ENCODE measurements at regions not wholly inside any gene's neighbourhood (a gene's known extent, or its start where the extent isn't known, plus 50 kb on each side); places are given as distances from the start of the nearest gene placed in this dataset.

- peaks cover 54% of the 10 kb centered on the region for H3K4me1 Mint-ChIP-seq (ENCODE audit: low read depth)
- peaks cover 0 to 3% of the 10 kb centered on the region in 2 donors for H3K9me3 Mint-ChIP-seq
- ATAC-seq (replicated peaks in 1 of 2) (no peak), DNase-seq (no peak)
- peaks cover 0 to 2% of the 10 kb centered on the region in 2 donors for H3K36me3 Mint-ChIP-seq (ENCODE audit: insufficient read depth in 2 of 2)
- H3K4me3 Mint-ChIP-seq, result no peak overlapping the region
- no peaks in the 10 kb centered on the region for H3K27me3 Mint-ChIP-seq (ENCODE audit: low read depth)
- no peak overlapping the region for H3K27ac Mint-ChIP-seq
These were observed 191.2 kb downstream of the BCAS1 start for GRCh38 chr20:53879048-53879684.

GRCh38 chr20:53878262-53879047 lies 191.9 kb downstream of the BCAS1 start:
- ATAC-seq (replicated peaks in 1 of 2) (no peak), DNase-seq (no peak)
- Mint-ChIP-seq H3K27ac (no peak overlapping the region), H3K4me3 (no peak overlapping the region), H3K36me3 (ENCODE audit: insufficient read depth in 2 of 2) (peaks cover 0 to 2% of the 10 kb centered on the region in 2 donors), H3K27me3 (ENCODE audit: low read depth) (no peaks in the 10 kb centered on the region), H3K4me1 (ENCODE audit: low read depth) (peaks cover 54% of the 10 kb centered on the region), H3K9me3 (peaks cover 0 to 3% of the 10 kb centered on the region in 2 donors)

GRCh38 chr20:53876956-53877355 lies 193.4 kb downstream of the BCAS1 start:
- H3K9me3 Mint-ChIP-seq, result no peaks in the 10 kb centered on the region
- no peak overlapping the region for H3K27ac Mint-ChIP-seq
- ATAC-seq (replicated peaks in 1 of 2), result no peak
- H3K4me1 Mint-ChIP-seq (ENCODE audit: low read depth), result peaks cover 54% of the 10 kb centered on the region
- no peaks in the 10 kb centered on the region for H3K36me3 Mint-ChIP-seq (ENCODE audit: insufficient read depth in 2 of 2)
- no peak overlapping the region for H3K4me3 Mint-ChIP-seq
- no peak for DNase-seq
- no peaks in the 10 kb centered on the region for H3K27me3 Mint-ChIP-seq (ENCODE audit: low read depth)

GRCh38 chr20:53876470-53876869 lies 193.9 kb downstream of the BCAS1 start:
- Mint-ChIP-seq H3K27ac (no peak overlapping the region), H3K36me3 (ENCODE audit: insufficient read depth in 2 of 2) (no peaks in the 10 kb centered on the region), H3K27me3 (ENCODE audit: low read depth) (no peaks in the 10 kb centered on the region), H3K4me3 (no peak overlapping the region), H3K9me3 (no peaks in the 10 kb centered on the region), H3K4me1 (ENCODE audit: low read depth) (peaks cover 54% of the 10 kb centered on the region)
- no peak for ATAC-seq (replicated peaks in 1 of 2)
- DNase-seq, result no peak

GRCh38 chr20:53875452-53875851 lies 194.9 kb downstream of the BCAS1 start:
- Mint-ChIP-seq H3K4me1 (ENCODE audit: low read depth) (peaks cover 55% of the 10 kb centered on the region), H3K27me3 (ENCODE audit: low read depth) (no peaks in the 10 kb centered on the region), H3K27ac (no peak overlapping the region), H3K36me3 (ENCODE audit: insufficient read depth in 2 of 2) (no peaks in the 10 kb centered on the region), H3K4me3 (no peak overlapping the region), H3K9me3 (no peaks in the 10 kb centered on the region)
- no peak for ATAC-seq (replicated peaks in 1 of 2)
- no peak for DNase-seq

- Mint-ChIP-seq H3K4me1 (ENCODE audit: low read depth) (peaks cover 57% of the 10 kb centered on the region), H3K9me3 (no peaks in the 10 kb centered on the region), H3K4me3 (no peak overlapping the region), H3K27me3 (ENCODE audit: low read depth) (no peaks in the 10 kb centered on the region), H3K27ac (no peak overlapping the region), H3K36me3 (ENCODE audit: insufficient read depth in 2 of 2) (no peaks in the 10 kb centered on the region)
- DNase-seq (no peak), ATAC-seq (replicated peaks in 1 of 2) (no peak)
These were observed 195.7 kb downstream of the BCAS1 start for GRCh38 chr20:53874706-53875105.

- Mint-ChIP-seq H3K27ac (no peak overlapping the region), H3K9me3 (no peaks in the 10 kb centered on the region), H3K4me1 (ENCODE audit: low read depth) (peaks cover 63% of the 10 kb centered on the region), H3K4me3 (no peak overlapping the region), H3K27me3 (ENCODE audit: low read depth) (no peaks in the 10 kb centered on the region), H3K36me3 (ENCODE audit: insufficient read depth in 2 of 2) (no peaks in the 10 kb centered on the region)
- no peak for DNase-seq
- ATAC-seq (replicated peaks in 1 of 2), result no peak
These were observed 196.3 kb downstream of the BCAS1 start for GRCh38 chr20:53874104-53874503.

- Mint-ChIP-seq H3K36me3 (ENCODE audit: insufficient read depth in 2 of 2) (no peaks in the 10 kb centered on the region), H3K27me3 (ENCODE audit: low read depth) (no peaks in the 10 kb centered on the region), H3K4me1 (ENCODE audit: low read depth) (peaks cover 62% of the 10 kb centered on the region), H3K9me3 (no peaks in the 10 kb centered on the region), H3K4me3 (peak overlapping the region; percentile 81 to 89), H3K27ac (peak overlapping the region; percentile 95)
- DNase-seq (no peak), ATAC-seq (replicated peaks in 1 of 2) (no peak)
These were observed 197.2 kb downstream of the BCAS1 start for GRCh38 chr20:53873230-53873604.

- peak; percentile 24 to 36 for ATAC-seq (replicated peaks in 1 of 2)
- no peaks in the 10 kb centered on the region for H3K9me3 Mint-ChIP-seq
- H3K4me1 Mint-ChIP-seq (ENCODE audit: low read depth), result peaks cover 62% of the 10 kb centered on the region
- H3K27ac Mint-ChIP-seq, result peak overlapping the region; percentile 95
- peak overlapping the region; percentile 81 to 89 for H3K4me3 Mint-ChIP-seq
- no peaks in the 10 kb centered on the region for H3K36me3 Mint-ChIP-seq (ENCODE audit: insufficient read depth in 2 of 2)
- DNase-seq, result peak; percentile 30 to 41
- no peaks in the 10 kb centered on the region for H3K27me3 Mint-ChIP-seq (ENCODE audit: low read depth)
These were observed 197.7 kb downstream of the BCAS1 start for GRCh38 chr20:53872561-53873229.

GRCh38 chr20:53872081-53872541 lies 198.3 kb downstream of the BCAS1 start:
- Mint-ChIP-seq H3K4me3 (peak overlapping the region; percentile 81 to 89), H3K27me3 (ENCODE audit: low read depth) (no peaks in the 10 kb centered on the region), H3K9me3 (no peaks in the 10 kb centered on the region), H3K27ac (peak overlapping the region; percentile 95), H3K4me1 (ENCODE audit: low read depth) (peaks cover 68% of the 10 kb centered on the region), H3K36me3 (ENCODE audit: insufficient read depth in 2 of 2) (no peaks in the 10 kb centered on the region)
- ATAC-seq (replicated peaks in 1 of 2) (no peak), DNase-seq (no peak)

- no peak for ATAC-seq (replicated peaks in 1 of 2)
- Mint-ChIP-seq H3K4me3 (peak overlapping the region; percentile 81 to 89), H3K4me1 (ENCODE audit: low read depth) (peaks cover 74% of the 10 kb centered on the region), H3K9me3 (no peaks in the 10 kb centered on the region), H3K27me3 (ENCODE audit: low read depth) (no peaks in the 10 kb centered on the region), H3K36me3 (ENCODE audit: insufficient read depth in 2 of 2) (no peaks in the 10 kb centered on the region), H3K27ac (peak overlapping the region; percentile 95)
- DNase-seq, result no peak
These were observed 198.9 kb downstream of the BCAS1 start for GRCh38 chr20:53871541-53871940.

GRCh38 chr20:53870426-53871315 lies 199.7 kb downstream of the BCAS1 start:
- no peak for DNase-seq
- Mint-ChIP-seq H3K27ac (peak overlapping the region; percentile 76), H3K4me3 (peak overlapping the region; percentile 8 to 59), H3K9me3 (no peaks in the 10 kb centered on the region), H3K4me1 (ENCODE audit: low read depth) (peaks cover 82% of the 10 kb centered on the region), H3K36me3 (ENCODE audit: insufficient read depth in 2 of 2) (no peaks in the 10 kb centered on the region), H3K27me3 (ENCODE audit: low read depth) (no peaks in the 10 kb centered on the region)
- no peak for ATAC-seq (replicated peaks in 1 of 2)

Measured in activated T-cell treated with anti-CD3 and anti-CD28 coated beads, Interleukin-2, amount 50 U/mL, for 72 hours (primary cell).